Mesenchymal stem cell (in vitro differentiated cells and primary cell): ENCODE measurements at regions not wholly inside any gene's neighbourhood (a gene's known extent, or its start where the extent isn't known, plus 50 kb on each side); places are given as distances from the start of the nearest gene placed in this dataset.

ENCODE experiments used
- DNase-seq: peaks from one replicate; pipeline ENCODE4 v3.0.0-alpha.2; 2013
- H2AFZ ChIP-seq: one replicate; pipeline ENCODE4 v1.6.1; 2013; ENCODE audit warnings: low read depth, mild to moderate bottlenecking, control low read depth, inconsistent platforms, low read length, moderate library complexity
- H2AK5ac ChIP-seq: 2 replicates; pipeline ENCODE4 v1.6.1; 2013; ENCODE audit warnings: low read length, moderate library complexity, mild to moderate bottlenecking, inconsistent platforms; ENCODE audit not compliant: severe bottlenecking
- H2BK120ac ChIP-seq: one replicate; pipeline ENCODE4 v1.6.1; 2013; ENCODE audit warnings: low read depth, mild to moderate bottlenecking, inconsistent platforms, low read length, moderate library complexity
- H2BK12ac ChIP-seq, 2 experiments: one replicate each; pipeline ENCODE4 v1.6.1; 2013; ENCODE audit warnings: inconsistent platforms in 2 of 2, low read length in 2 of 2, mild to moderate bottlenecking in 2 of 2, moderate library complexity in 2 of 2, control low read depth in 1 of 2
- H2BK15ac ChIP-seq: one replicate; pipeline ENCODE4 v1.6.1; 2013; ENCODE audit warnings: mild to moderate bottlenecking, low read depth, inconsistent platforms; ENCODE audit not compliant: poor library complexity, severe bottlenecking
- H2BK5ac ChIP-seq: 2 replicates; pipeline ENCODE4 v1.6.1; 2013; ENCODE audit warnings: low read depth, mild to moderate bottlenecking, low read length, control low read depth, inconsistent platforms; ENCODE audit not compliant: poor library complexity, severe bottlenecking
- H3K14ac ChIP-seq, 2 experiments: one replicate each; pipeline ENCODE4 v1.6.1; 2013; ENCODE audit warnings: inconsistent platforms in 2 of 2, low read length in 2 of 2, control low read depth in 1 of 2, mild to moderate bottlenecking in 1 of 2, moderate library complexity in 1 of 2
- H3K18ac ChIP-seq, 2 experiments: one replicate each; pipeline ENCODE4 v1.6.1; 2013; ENCODE audit warnings: inconsistent platforms in 2 of 2, low read length in 2 of 2, control low read depth in 1 of 2, low read depth in 1 of 2, mild to moderate bottlenecking in 1 of 2
- H3K23ac ChIP-seq, 2 experiments: one replicate each; pipeline ENCODE4 v1.6.1; 2013; ENCODE audit warnings: inconsistent platforms in 2 of 2, low read length in 2 of 2, mild to moderate bottlenecking in 2 of 2, moderate library complexity in 2 of 2, control low read depth in 1 of 2
- H3K27ac ChIP-seq: 2 replicates; pipeline ENCODE4 v1.5.1; 2013; ENCODE audit warnings: mild to moderate bottlenecking, moderate library complexity, low read length, control low read depth, inconsistent platforms; ENCODE audit not compliant: poor library complexity, severe bottlenecking
- H3K27me3 ChIP-seq, 2 experiments: 2 replicates each; pipeline versions ENCODE4 v1.6.1 to v1.7.0; 2013; ENCODE audit warnings: low read length in 2 of 2, mild to moderate bottlenecking in 2 of 2, moderate library complexity in 2 of 2, control low read depth in 1 of 2, inconsistent platforms in 1 of 2; ENCODE audit not compliant: control insufficient read depth in 1 of 2, insufficient read depth in 1 of 2
- H3K36me3 ChIP-seq, 2 experiments: 2 replicates each; pipeline versions ENCODE4 v1.6.1 to v1.7.0; 2013; ENCODE audit warnings: low read length in 2 of 2, control low read depth in 1 of 2, inconsistent platforms in 1 of 2, low read depth in 1 of 2, mild to moderate bottlenecking in 1 of 2; ENCODE audit not compliant: insufficient read depth in 2 of 2, control insufficient read depth in 1 of 2
- H3K4ac ChIP-seq, 2 experiments: one replicate each; pipeline ENCODE4 v1.6.1; 2013; ENCODE audit warnings: inconsistent platforms in 2 of 2, low read length in 2 of 2, mild to moderate bottlenecking in 2 of 2, moderate library complexity in 2 of 2, control low read depth in 1 of 2, low read depth in 1 of 2
- H3K4me1 ChIP-seq: 2 replicates; pipeline ENCODE4 v1.6.1; 2013; ENCODE audit warnings: low read depth, low read length, control low read depth; ENCODE audit not compliant: control insufficient read depth, insufficient read depth
- H3K4me2 ChIP-seq: 2 replicates; pipeline ENCODE4 v1.6.1; 2013; ENCODE audit warnings: low read length, mild to moderate bottlenecking, inconsistent platforms; ENCODE audit not compliant: poor library complexity, severe bottlenecking
- H3K4me3 ChIP-seq, 2 experiments: 2 replicates each; pipeline versions ENCODE4 v1.5.1 to v1.7.0; 2013; ENCODE audit warnings: low read length in 2 of 2, mild to moderate bottlenecking in 2 of 2, control low read depth in 1 of 2, low read depth in 1 of 2; ENCODE audit not compliant: insufficient read depth in 1 of 2
- H3K79me1 ChIP-seq: replicated peaks from 2 replicates; pipeline ENCODE4 v1.6.1; 2013; ENCODE audit warnings: mild to moderate bottlenecking, control low read depth, low read length, inconsistent platforms; ENCODE audit not compliant: poor library complexity, severe bottlenecking
- H3K9ac ChIP-seq: 2 replicates; pipeline ENCODE4 v1.7.0; 2013; ENCODE audit warnings: mild to moderate bottlenecking, low read length, moderate library complexity
- H3K9me3 ChIP-seq: 2 replicates; pipeline ENCODE4 v1.7.0; 2013; ENCODE audit warnings: mild to moderate bottlenecking, low read length; ENCODE audit not compliant: control insufficient read depth
- H4K8ac ChIP-seq: one replicate; pipeline ENCODE4 v1.6.1; 2013; ENCODE audit warnings: inconsistent platforms, mild to moderate bottlenecking, low read length, moderate library complexity
- H4K91ac ChIP-seq: one replicate; pipeline ENCODE4 v1.6.1; 2013; ENCODE audit warnings: mild to moderate bottlenecking, low read length, inconsistent platforms
- WGBS: methylation state at CpG from one replicate; pipeline ENCODE4 v1.1.7; 2013; ENCODE audit warnings: mixed read lengths; 5-methylcytosine and 5-hydroxymethylcytosine counted together

GRCh38 chr1:171418546-171418945 lies 66.8 kb upstream of the PRRC2C start:
- Histone ChIP-seq H2BK120ac (no peak overlapping the region), H3K79me1 (no peaks in the 10 kb centered on the region), H3K9ac (no peak overlapping the region), H3K4me1 (no peaks in the 10 kb centered on the region), H3K23ac (no peak overlapping the region), H3K4me3 (no peak overlapping the region), H2BK5ac (no peak overlapping the region), H2BK15ac (no peak overlapping the region), H3K4ac (no peak overlapping the region), H3K18ac (no peak overlapping the region), H4K8ac (no peak overlapping the region), H3K14ac (no peak overlapping the region), H3K4me2 (no peak overlapping the region), H2AFZ (no peak overlapping the region), H2AK5ac (no peak overlapping the region), H3K36me3 (no peaks in the 10 kb centered on the region), H4K91ac (no peak overlapping the region), H3K9me3 (no peaks in the 10 kb centered on the region), H2BK12ac (no peak overlapping the region), H3K27me3 (no peaks in the 10 kb centered on the region), H3K27ac (no peak overlapping the region)
- WGBS: 71% methylated on average over 1 of the region's 3 CpGs
- no peak for DNase-seq

GRCh38 chr1:171420810-171421209 lies 64.5 kb upstream of the PRRC2C start:
- H2BK12ac ChIP-seq: no peak overlapping the region
- no peak overlapping the region for H3K4me2 ChIP-seq
- H2AK5ac ChIP-seq: no peak overlapping the region
- no peak overlapping the region for H3K18ac ChIP-seq
- no peak overlapping the region for H2BK5ac ChIP-seq
- no peak overlapping the region for H3K4me3 ChIP-seq
- no peaks in the 10 kb centered on the region for H3K4me1 ChIP-seq
- peak overlapping the region; percentile 18 for H3K9ac ChIP-seq
- DNase-seq: no peak
- H3K27me3 ChIP-seq: no peaks in the 10 kb centered on the region
- H3K23ac ChIP-seq: no peak overlapping the region
- no peak overlapping the region for H3K4ac ChIP-seq
- no peak overlapping the region for H2BK15ac ChIP-seq
- no peak overlapping the region for H2AFZ ChIP-seq
- H3K79me1 ChIP-seq: no peaks in the 10 kb centered on the region
- H3K36me3 ChIP-seq: no peaks in the 10 kb centered on the region
- no peak overlapping the region for H4K91ac ChIP-seq
- no peak overlapping the region for H3K27ac ChIP-seq
- no peak overlapping the region for H2BK120ac ChIP-seq
- H3K9me3 ChIP-seq: no peaks in the 10 kb centered on the region
- no peak overlapping the region for H4K8ac ChIP-seq
- H3K14ac ChIP-seq: no peak overlapping the region

- H3K4me3 ChIP-seq: no peak overlapping the region
- no peak overlapping the region for H3K18ac ChIP-seq
- H3K23ac ChIP-seq: no peak overlapping the region
- H3K4me2 ChIP-seq: no peak overlapping the region
- no peak overlapping the region for H3K9ac ChIP-seq
- no peak overlapping the region for H3K14ac ChIP-seq
- no peak overlapping the region for H2AFZ ChIP-seq
- H4K8ac ChIP-seq: no peak overlapping the region
- H2BK12ac ChIP-seq: no peak overlapping the region
- no peaks in the 10 kb centered on the region for H3K36me3 ChIP-seq
- no peak overlapping the region for H3K4ac ChIP-seq
- no peak overlapping the region for H2BK120ac ChIP-seq
- no peaks in the 10 kb centered on the region for H3K79me1 ChIP-seq
- H3K4me1 ChIP-seq: no peaks in the 10 kb centered on the region
- DNase-seq: no peak
- no peak overlapping the region for H2BK5ac ChIP-seq
- WGBS: 70% methylated on average over 9 of the region's 10 CpGs
- no peaks in the 10 kb centered on the region for H3K9me3 ChIP-seq
- H2AK5ac ChIP-seq: no peak overlapping the region
- no peak overlapping the region for H2BK15ac ChIP-seq
- H4K91ac ChIP-seq: no peak overlapping the region
- no peaks in the 10 kb centered on the region for H3K27me3 ChIP-seq
- no peak overlapping the region for H3K27ac ChIP-seq
Measured at GRCh38 chr1:171421413-171422020, 63.8 kb upstream of the PRRC2C start.

GRCh38 chr1:171422511-171422910 lies 62.8 kb upstream of the PRRC2C start:
- Histone ChIP-seq H3K4ac (no peak overlapping the region), H3K27me3 (no peaks in the 10 kb centered on the region), H3K79me1 (no peaks in the 10 kb centered on the region), H3K9me3 (no peaks in the 10 kb centered on the region), H2BK15ac (no peak overlapping the region), H3K36me3 (no peaks in the 10 kb centered on the region), H3K18ac (no peak overlapping the region), H3K27ac (no peak overlapping the region), H2BK5ac (no peak overlapping the region), H3K4me1 (no peaks in the 10 kb centered on the region), H3K14ac (no peak overlapping the region), H3K9ac (peak overlapping the region; percentile 10), H2AFZ (no peak overlapping the region), H2BK120ac (no peak overlapping the region), H2AK5ac (no peak overlapping the region), H3K23ac (no peak overlapping the region), H4K8ac (no peak overlapping the region), H3K4me2 (no peak overlapping the region), H4K91ac (no peak overlapping the region), H3K4me3 (no peak overlapping the region), H2BK12ac (no peak overlapping the region)
- WGBS: 77% methylated on average over 5 of the region's 5 CpGs
- no peak for DNase-seq
